NCI-H345 treated with DMSO at 0.1 percent for 48 hours (cell line): ENCODE measurements at regions not wholly inside any gene's neighbourhood (a gene's known extent, or its start where the extent isn't known, plus 50 kb on each side); places are given as distances from the start of the nearest gene placed in this dataset.

Source experiments
- DNase-seq: peaks from one replicate; lab custom pipeline; 2025; ENCODE audit not compliant: unreplicated experiment; lab: John Stamatoyannopoulos, UW

DNA sequence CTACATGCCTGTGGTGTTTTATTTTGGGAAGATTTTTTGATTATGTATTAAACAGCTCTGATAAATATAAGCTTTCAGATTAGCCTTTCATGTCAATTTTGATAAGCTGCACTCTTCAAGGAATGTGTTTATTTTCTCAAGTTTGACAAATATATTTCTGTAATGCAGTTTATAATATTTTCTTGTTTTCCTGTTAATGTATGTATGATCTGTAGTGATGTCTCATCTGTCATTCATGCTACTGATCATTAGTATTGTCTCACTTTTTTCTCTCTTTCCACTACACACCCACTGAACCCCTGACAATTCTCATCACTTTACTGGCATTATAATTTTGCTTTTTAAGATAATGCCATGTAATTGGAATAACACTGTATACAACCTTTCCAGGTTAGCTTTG lies 100.9 kb downstream of the TMEM18 start:
- no peak for DNase-seq

DNA sequence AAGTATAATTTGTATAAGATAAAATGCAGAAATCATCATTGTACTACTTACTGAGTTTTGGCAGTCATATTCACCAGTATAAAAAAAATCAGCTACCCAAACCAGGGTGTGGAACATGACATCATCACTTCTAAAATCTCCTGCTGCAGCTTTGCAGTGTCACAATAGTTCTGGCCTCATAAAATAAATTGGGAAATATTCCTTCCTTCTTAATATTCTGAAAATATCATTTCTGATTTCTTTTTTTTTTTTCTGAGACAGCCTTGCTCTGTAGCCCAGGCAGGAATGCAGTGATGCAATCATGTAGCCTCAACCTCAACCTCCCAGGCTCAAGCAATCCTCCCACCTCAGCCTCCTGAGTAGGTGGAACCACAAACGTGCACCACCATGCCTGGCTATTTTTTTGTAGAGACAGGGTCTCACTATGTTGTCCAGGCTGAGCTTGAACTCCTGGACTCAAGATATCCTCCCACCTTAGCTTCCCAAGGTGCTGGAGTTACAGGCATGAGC lies 101.4 kb downstream of the TMEM18 start:
- DNase-seq: no peak

GRCh38 chr2:575030-575726 lies 102.0 kb downstream of the TMEM18 start:
- DNase-seq: no peak

DNA sequence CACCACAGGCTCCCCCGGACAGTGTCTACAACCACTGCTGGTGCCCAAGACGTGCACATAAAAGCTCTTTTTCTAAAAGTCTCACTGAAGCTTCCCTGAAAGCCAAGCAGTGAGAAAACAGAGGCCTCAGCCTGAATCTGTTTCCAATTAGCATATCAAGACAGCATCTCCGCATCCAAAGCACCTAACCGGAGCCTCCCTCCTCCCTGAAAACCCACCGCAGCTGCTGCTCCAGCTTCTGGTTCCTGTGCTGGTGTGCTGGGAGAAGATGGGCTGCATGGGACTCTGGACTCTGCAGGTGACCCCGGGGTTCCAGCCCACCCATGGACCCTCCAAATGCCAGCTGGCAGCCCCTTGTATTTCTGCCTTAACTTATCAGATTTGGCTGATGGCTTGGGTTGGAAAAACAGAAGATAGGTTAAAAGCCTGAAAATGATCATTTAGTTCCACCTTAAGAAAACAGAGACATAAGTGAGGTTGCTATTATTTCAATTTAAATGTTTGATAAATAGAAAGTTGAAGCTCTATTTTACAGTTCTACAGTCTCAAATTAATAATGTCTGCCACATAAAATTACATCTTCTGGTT lies 103.3 kb downstream of the TMEM18 start:
- DNase-seq: no peak

DNA sequence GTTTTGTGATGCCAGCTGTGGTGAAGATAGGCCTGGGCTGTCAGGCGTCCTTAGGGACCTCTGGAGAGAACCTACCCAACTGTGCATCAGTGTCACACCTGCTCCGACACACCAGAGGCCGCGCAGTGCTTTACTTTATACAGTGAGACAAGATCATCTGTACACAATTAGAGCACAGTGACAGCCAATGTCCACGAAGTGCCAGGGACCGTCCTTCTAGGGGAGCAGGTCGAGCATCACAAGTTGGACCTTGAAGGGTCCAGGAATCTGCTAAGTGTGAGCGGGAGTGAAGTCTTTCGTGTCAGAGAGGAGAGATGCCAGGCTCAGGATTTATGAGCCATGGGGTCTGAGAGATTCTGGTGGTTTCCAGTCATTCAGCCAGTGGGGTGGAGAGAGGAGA lies 104.2 kb downstream of the TMEM18 start:
- DNase-seq: no peak

DNA sequence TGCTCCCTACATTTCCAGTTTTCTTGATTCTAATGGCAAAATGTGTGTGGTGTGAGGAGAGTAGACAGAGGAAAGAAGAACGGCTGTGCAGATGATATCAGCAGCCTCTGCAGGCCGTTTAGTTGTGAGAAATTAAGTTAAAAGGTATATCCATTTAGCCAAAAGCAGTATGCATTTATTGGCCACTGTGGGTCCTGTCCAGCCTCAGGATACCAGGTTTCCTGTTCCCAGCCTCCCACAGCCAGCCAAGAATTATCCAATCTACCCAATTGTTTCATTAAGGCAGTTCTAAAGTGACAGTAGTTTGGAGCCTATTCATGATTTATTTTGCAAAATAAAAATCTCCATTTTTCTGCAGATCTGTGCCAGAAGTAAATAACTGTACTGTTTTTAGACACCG lies 107.5 kb downstream of the TMEM18 start:
- no peak for DNase-seq

DNA sequence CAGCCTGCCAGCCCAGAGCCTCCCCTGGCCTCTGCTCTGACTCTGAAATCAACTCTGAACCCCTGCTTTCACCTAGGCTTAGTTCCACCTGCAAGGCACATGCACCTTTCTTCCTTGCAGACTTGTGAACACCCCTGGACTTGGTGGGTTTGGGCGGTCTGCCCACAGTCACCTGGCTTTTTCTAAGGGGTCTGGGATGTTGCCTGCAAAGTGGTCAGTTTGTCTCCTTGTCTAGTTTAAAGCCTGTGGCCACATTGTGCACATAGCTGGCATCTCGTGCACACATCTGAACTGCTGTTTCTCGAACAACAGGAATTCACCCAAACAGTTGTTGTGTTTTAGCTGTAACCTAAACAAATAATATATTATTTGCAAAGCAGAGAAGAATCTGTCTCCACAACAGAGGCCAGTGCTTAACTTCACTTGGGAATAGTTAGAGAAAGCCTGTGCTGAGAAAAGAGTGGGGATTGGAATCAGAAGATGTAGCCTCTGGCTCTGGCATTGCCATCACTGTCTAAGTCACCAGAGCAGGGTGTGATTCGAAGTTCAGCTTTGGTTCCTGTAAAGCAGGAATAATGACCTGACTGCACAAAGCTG lies 108.5 kb downstream of the TMEM18 start:
- no peak for DNase-seq

- no peak for DNase-seq
These were observed 109.2 kb downstream of the TMEM18 start for GRCh38 chr2:567865-568638.

DNA sequence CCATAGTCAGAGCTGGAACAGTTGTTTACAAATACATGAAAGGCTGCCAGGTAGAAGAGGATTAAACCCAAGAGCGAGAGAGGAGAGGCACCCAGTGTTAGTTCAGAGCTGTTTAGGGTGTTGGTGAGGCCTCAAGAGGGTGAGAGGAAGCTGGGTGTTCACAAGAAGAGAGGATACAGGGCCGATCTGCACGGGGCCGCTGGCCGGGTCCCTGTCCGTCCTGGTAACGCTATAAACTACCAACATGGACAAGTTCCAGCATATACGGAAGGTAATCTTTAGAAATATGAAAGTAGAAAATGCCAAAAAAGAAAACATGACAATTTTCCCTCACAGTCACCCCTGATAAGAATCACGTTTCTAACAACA lies 109.7 kb downstream of the TMEM18 start:
- no peak for DNase-seq

- no peak for DNase-seq
These were observed 110.6 kb downstream of the TMEM18 start for GRCh38 chr2:566379-567313.

- DNase-seq: no peak
These were observed 112.6 kb downstream of the TMEM18 start for GRCh38 chr2:564471-565181.

DNA sequence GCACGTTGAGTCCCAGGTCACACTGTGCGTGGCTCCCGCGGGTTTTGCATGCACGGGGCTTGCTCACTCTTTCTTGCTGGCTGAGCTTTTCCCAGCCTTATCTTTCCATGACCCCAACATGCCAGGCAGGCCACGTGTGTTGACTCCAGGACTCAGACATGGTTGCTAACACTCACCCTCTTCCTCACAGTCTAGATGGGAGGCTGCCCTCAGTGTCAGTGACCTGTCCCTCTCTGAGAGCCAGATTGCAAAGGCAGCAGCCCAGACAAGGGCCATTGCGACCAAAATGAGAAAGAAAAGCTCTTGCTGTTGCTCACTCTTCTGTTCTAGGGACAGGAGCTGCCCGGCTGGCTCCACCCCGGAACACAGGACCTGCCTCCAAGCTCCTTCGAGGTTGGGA lies 113.7 kb downstream of the TMEM18 start:
- DNase-seq: no peak

GRCh38 chr2:562391-563364 lies 114.5 kb downstream of the TMEM18 start:
- DNase-seq: no peak

DNA sequence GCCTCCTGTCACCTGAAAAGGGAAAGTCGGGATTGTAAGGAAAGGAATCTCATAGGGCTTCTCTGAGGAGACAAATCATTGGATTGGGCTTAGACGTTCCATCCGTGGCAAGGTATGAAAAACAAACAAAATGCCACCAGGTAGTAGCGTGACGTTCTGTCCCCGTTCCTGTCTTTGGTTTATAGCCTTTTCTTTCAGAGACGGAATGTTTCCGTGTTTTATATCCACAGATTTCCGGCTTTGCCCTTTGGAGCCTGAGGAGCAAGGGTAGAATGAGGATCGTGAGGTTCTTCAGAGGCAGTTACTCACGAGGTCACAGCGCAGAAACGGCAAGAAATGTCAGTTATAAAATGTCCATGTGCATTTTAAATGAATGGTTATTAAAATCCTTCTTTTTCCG lies 118.3 kb downstream of the TMEM18 start:
- DNase-seq: no peak

- DNase-seq: no peak
These were observed 118.9 kb downstream of the TMEM18 start for GRCh38 chr2:558302-558642.

GRCh38 chr2:557635-558301 lies 119.4 kb downstream of the TMEM18 start:
- DNase-seq: no peak

DNA sequence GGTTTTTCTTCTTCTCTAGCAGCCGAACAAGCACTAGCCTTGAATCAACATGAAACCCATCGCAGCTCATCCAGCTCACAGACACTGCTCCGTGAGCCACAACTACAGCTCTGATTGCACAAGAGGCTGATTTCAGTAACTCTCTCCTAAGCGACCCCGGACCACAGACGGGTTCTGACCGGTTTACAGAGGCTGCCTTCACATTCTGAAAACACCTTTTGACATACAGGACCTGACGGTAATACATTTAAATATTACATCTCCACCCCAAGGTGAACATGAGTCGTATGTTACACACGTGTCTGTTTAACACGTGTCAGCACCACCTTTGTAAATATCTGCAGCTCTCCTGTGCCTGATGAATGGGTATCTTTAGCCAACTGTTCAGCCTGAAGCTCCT lies 120.7 kb downstream of the TMEM18 start:
- DNase-seq: no peak

DNA sequence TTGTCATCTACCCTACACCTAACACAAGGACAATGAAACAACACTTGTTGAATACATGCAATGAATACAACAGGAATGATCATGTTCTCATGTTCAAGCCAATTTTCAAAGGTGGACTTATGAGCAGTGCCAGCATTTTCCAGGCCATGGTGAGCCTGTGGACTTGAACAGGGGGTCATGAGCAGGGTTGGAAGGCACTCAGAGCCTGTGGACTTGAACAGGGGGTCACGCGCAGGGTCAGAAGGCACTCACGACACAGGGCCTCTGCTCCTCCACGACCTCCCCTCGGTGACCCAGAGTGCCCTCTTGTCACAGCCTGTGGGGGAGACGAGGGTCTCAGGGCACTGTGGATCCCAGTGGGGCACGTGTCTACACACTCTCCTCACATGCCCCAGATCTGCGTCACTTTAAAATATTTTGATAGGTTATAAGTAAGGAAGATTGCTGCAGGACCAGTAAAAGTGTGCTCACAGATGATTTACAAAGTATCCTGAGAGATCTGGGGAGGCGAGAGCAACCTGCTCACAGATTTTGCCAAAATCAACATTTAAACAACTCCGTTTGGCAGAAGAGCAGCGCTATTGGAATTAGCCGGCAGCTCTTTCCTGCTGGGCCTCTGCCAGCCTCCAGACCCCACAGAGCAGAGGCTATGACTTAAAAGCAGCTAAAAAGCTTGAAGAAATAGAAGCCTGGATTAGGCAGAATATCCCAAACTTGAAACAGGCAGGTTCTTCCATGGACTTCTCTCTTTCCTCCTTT lies 121.9 kb downstream of the TMEM18 start:
- DNase-seq: no peak
